Endothelial cell of umbilical vein (primary cell): ENCODE measurements at regions not wholly inside any gene's neighbourhood (a gene's known extent, or its start where the extent isn't known, plus 50 kb on each side); places are given as distances from the start of the nearest gene placed in this dataset.

Source experiments
- BruUV-seq: library from RNA; stranded (reverse); fragments of 400-500 nt; replicated peaks from 2 replicates; lab custom pipeline; 2021; lab: Mats Ljungman, UMichigan
- CTCF ChIA-PET: fragments of 300-600, 350-600 bp; sonication (Branson Sonifier 250); formaldehyde crosslinking; loops from one replicate; lab custom pipeline; 2021; ENCODE audit warnings: antibody characterized with exemption, inconsistent platforms; lab: Charles Lee
- POLR2A ChIA-PET: fragments of 300-600, 350-600 bp; sonication (Branson Sonifier 250); formaldehyde crosslinking; loops from one replicate; lab custom pipeline; 2021; ENCODE audit warnings: antibody characterized with exemption, inconsistent platforms; lab: Charles Lee
- DNase-seq: peaks from one replicate; pipeline ENCODE4 v3.0.0-alpha.2; 2011; ENCODE audit warnings: low read depth, low spot score
- FAIRE-seq: peaks from 2 replicates; lab custom pipeline; 2011; peaks lifted over from hg19 to GRCh38; lab: Jason Lieb, UNC
- H2AFZ ChIP-seq: 2 replicates; pipeline ENCODE4 v1.6.0; 2012; ENCODE audit warnings: low read depth, low read length, control low read depth, inconsistent platforms
- H3K27ac ChIP-seq: 2 replicates; pipeline ENCODE4 v1.5.1; 2011; ENCODE audit warnings: low read depth, mild to moderate bottlenecking, control low read depth, low read length, moderate library complexity; ENCODE audit not compliant: insufficient read depth
- H3K27me3 ChIP-seq, 2 experiments: 2 replicates each; pipeline versions ENCODE4 v1.6.0 to v1.6.1; 2011; ENCODE audit warnings: low read length in 2 of 2, mixed read lengths in 1 of 2; ENCODE audit not compliant: control insufficient read depth in 2 of 2, insufficient read depth in 2 of 2
- H3K36me3 ChIP-seq, 2 experiments: 2 replicates in 1 of 2; 3 replicates in 1 of 2; pipeline ENCODE4 v1.5.1; 2011; ENCODE audit warnings: low read length in 2 of 2, mild to moderate bottlenecking in 1 of 2, moderate library complexity in 1 of 2; ENCODE audit not compliant: control insufficient read depth in 2 of 2, insufficient read depth in 2 of 2; ENCODE audit errors: extremely low read depth in 1 of 2
- H3K4me1 ChIP-seq: 3 replicates; pipeline ENCODE4 v1.5.1; 2011; ENCODE audit warnings: mild to moderate bottlenecking, low read length; ENCODE audit not compliant: control insufficient read depth, insufficient read depth; ENCODE audit errors: extremely low read depth
- H3K4me2 ChIP-seq: 2 replicates; pipeline ENCODE4 v1.6.1; 2011; ENCODE audit warnings: low read length, control low read depth, mixed read lengths; ENCODE audit not compliant: insufficient read depth
- H3K4me3 ChIP-seq, 3 experiments: fragments of 200-600 bp in 1 of 3; sonication (generic), shearing (Covaris generic) in 1 of 3; replicated peaks in 1 of 3; 2 replicates each; pipeline ENCODE4 v1.5.1; 2011 to 2016; ENCODE audit warnings: control low read depth in 3 of 3, low read length in 3 of 3, mild to moderate bottlenecking in 2 of 3, inconsistent platforms in 1 of 3, low read depth in 1 of 3, moderate library complexity in 1 of 3; ENCODE audit not compliant: insufficient read depth in 1 of 3
- H3K79me2 ChIP-seq: 2 replicates; pipeline ENCODE4 v1.6.0; 2012; ENCODE audit warnings: low read length, inconsistent platforms; ENCODE audit not compliant: control insufficient read depth, insufficient read depth
- H3K9ac ChIP-seq: replicated peaks from 2 replicates; pipeline ENCODE3; 2011; ENCODE audit warnings: low read length, control low read depth; ENCODE audit not compliant: insufficient read depth; ENCODE audit errors: extremely low read depth
- H3K9me1 ChIP-seq: replicated peaks from 3 replicates; pipeline ENCODE4 v1.6.0; 2011; ENCODE audit warnings: mild to moderate bottlenecking, low read length; ENCODE audit not compliant: control insufficient read depth, insufficient read depth; ENCODE audit errors: extremely low read depth
- H3K9me3 ChIP-seq: replicated peaks from 2 replicates; pipeline ENCODE4 v1.5.1; 2012; ENCODE audit warnings: low read length, inconsistent platforms; ENCODE audit not compliant: control insufficient read depth, insufficient read depth
- H4K20me1 ChIP-seq: replicated peaks from 2 replicates; pipeline ENCODE3; 2011; ENCODE audit warnings: mild to moderate bottlenecking, low read length; ENCODE audit not compliant: control insufficient read depth, insufficient read depth; ENCODE audit errors: extremely low read depth
- EZH2 ChIP-seq: IDR thresholded peaks from 2 replicates; pipeline ENCODE4 v1.6.1; 2012; ENCODE audit warnings: borderline replicate concordance, low read depth, mild to moderate bottlenecking, moderate library complexity, low read length, inconsistent platforms; ENCODE audit not compliant: severe bottlenecking
- GATA2 ChIP-seq: IDR thresholded peaks from 2 replicates; pipeline ENCODE4 v1.7.0; 2011; ENCODE audit warnings: low read depth, mild to moderate bottlenecking, moderate library complexity, mixed read lengths, low read length; ENCODE audit not compliant: insufficient read length, insufficient read depth
- JUN ChIP-seq: IDR thresholded peaks from 2 replicates; pipeline ENCODE4 v1.6.1; 2011; ENCODE audit warnings: borderline replicate concordance, low read depth; ENCODE audit not compliant: insufficient read length, insufficient read depth
- MAX ChIP-seq: IDR thresholded peaks from 2 replicates; pipeline ENCODE4 v1.6.1; 2011; ENCODE audit not compliant: insufficient read depth, insufficient read length
- MYC ChIP-seq: IDR thresholded peaks from one replicate; pipeline ENCODE4 v1.6.1; 2011; ENCODE audit warnings: mild to moderate bottlenecking, low read depth, low read length
- POLR2A ChIP-seq: IDR thresholded peaks from 2 replicates; pipeline ENCODE4 v1.6.1; 2012; ENCODE audit warnings: low read depth, mild to moderate bottlenecking, control low read depth, low read length
- dilution Hi-C: fragments of 300-500 bp; cut with MboI; formaldehyde crosslinking; loops from one replicate; pipeline ENCODE4 v1.15.0; 2019; ENCODE audit warnings: low sequenced_read_pairs; ENCODE audit not compliant: extremely low pct_ligation_motif_present
- intact Hi-C: fragments of 100-400 bp; cut with micrococcal nuclease; formaldehyde crosslinking; loops from one replicate; pipeline ENCODE4 v1.10.0; 2022

GRCh38 chr18:67621906-67622305 lies 105.4 kb upstream of the DSEL start:
- Histone ChIP-seq H3K9ac (no peak overlapping the region), H3K4me3 (no peak overlapping the region), H3K79me2 (no peaks in the 10 kb centered on the region), H4K20me1 (no peaks in the 10 kb centered on the region), H3K27ac (no peak overlapping the region), H3K4me1 (no peaks in the 10 kb centered on the region), H2AFZ (no peak overlapping the region), H3K9me3 (no peaks in the 10 kb centered on the region), H3K27me3 (no peaks in the 10 kb centered on the region), H3K36me3 (no peaks in the 10 kb centered on the region), H3K9me1 (no peaks in the 10 kb centered on the region), H3K4me2 (no peak overlapping the region)
- no peak for TF ChIP-seq POLR2A
- TF ChIP-seq GATA2 = no peak
- no peak for TF ChIP-seq MAX
- TF ChIP-seq JUN = no peak
- no peak for TF ChIP-seq EZH2
- TF ChIP-seq MYC = no peak
- intact Hi-C loops (no loop called here), dilution Hi-C loops (no loop called here)
- ChIA-PET CTCF (interaction anchor here (1.0 to 2.2 kb wide), 2 partner anchors 13 to 33 kb away, joined by 3 to 5 read pairs; no protein-coding TSS in a partner anchor), POLR2A (no interaction called here)
- DNase-seq = no peak
- no peak for FAIRE-seq
- BruUV-seq = no TSS peak

GRCh38 chr18:67621049-67621713 lies 104.7 kb upstream of the DSEL start:
- H3K9ac ChIP-seq = no peak overlapping the region
- no peak overlapping the region for H3K27ac ChIP-seq
- H3K4me1 ChIP-seq = no peaks in the 10 kb centered on the region
- no peak overlapping the region for H3K4me3 ChIP-seq
- FAIRE-seq (no peak), DNase-seq (no peak)
- ChIA-PET CTCF (interaction anchor here (1.0 to 2.2 kb wide), 2 partner anchors 12 to 32 kb away, joined by 3 to 5 read pairs; no protein-coding TSS in a partner anchor), POLR2A (no interaction called here)
- no peaks in the 10 kb centered on the region for H3K9me1 ChIP-seq
- dilution Hi-C loops (no loop called here), intact Hi-C loops (no loop called here)
- no peaks in the 10 kb centered on the region for H3K9me3 ChIP-seq
- TF ChIP-seq MAX (no peak), MYC (no peak), GATA2 (no peak), JUN (no peak)
- H3K79me2 ChIP-seq = no peaks in the 10 kb centered on the region
- H2AFZ ChIP-seq = no peak overlapping the region
- no peaks in the 10 kb centered on the region for H3K27me3 ChIP-seq
- no peaks in the 10 kb centered on the region for H3K36me3 ChIP-seq
- H3K4me2 ChIP-seq = no peak overlapping the region
- no peaks in the 10 kb centered on the region for H4K20me1 ChIP-seq
- BruUV-seq = no TSS peak
